Cardiac muscle cell (in vitro differentiated cells and primary cell): ENCODE measurements at regions not wholly inside any gene's neighbourhood (a gene's known extent, or its start where the extent isn't known, plus 50 kb on each side); places are given as distances from the start of the nearest gene placed in this dataset.

Experiments
- DNase-seq, 2 donors: peaks; one replicate each; pipeline versions ENCODE4 v3.0.0 to v3.0.0-alpha.2; 2010 to 2017; ENCODE audit warnings: low read depth in 1 of 2, low spot score in 1 of 2
- H3K27ac ChIP-seq: fragments of 200-600 bp; sonication (generic); 2 replicates; pipeline ENCODE4 v1.5.1; 2016
- H3K27me3 ChIP-seq: fragments of 200-600 bp; sonication (generic); 2 replicates; pipeline ENCODE4 v1.6.0; 2016; ENCODE audit warnings: control low read depth
- H3K36me3 ChIP-seq: fragments of 200-600 bp; sonication (generic); 2 replicates; pipeline ENCODE4 v1.5.1; 2016; ENCODE audit warnings: control low read depth
- H3K4me1 ChIP-seq: fragments of 200-600 bp; sonication (generic); 2 replicates; pipeline ENCODE4 v1.8.1; 2017; ENCODE audit warnings: low read depth, mild to moderate bottlenecking, mixed run types
- H3K4me3 ChIP-seq: fragments of 200-600 bp; sonication (generic); 2 replicates; pipeline ENCODE4 v1.5.1; 2016; ENCODE audit warnings: mild to moderate bottlenecking
- H3K9me3 ChIP-seq: fragments of 200-600 bp; sonication (generic); 2 replicates; pipeline ENCODE4 v1.5.1; 2017; ENCODE audit warnings: low read depth, mild to moderate bottlenecking, control low read depth
- CTCF ChIP-seq: IDR thresholded peaks from 2 replicates; pipeline ENCODE4 v1.5.1; 2012; ENCODE audit warnings: low read depth, mild to moderate bottlenecking, low read length

DNA sequence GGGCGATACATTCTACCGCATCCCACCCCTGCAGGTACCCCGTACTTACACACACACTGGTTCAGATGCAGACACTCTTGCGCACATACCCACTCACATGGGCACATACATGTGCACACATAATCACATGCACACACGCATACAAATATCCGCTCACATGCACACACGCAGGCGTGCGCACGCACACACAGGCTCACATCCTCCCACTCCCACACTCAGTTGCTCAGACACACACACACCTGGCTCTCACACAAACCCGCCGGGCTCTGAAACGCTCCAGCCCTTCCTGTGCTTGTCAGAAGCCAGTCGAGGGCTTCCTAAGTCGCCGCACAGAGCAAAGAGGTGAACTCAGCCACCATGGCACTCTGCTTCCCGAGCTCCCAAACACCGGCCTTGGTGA is 164.5 kb downstream of the CRYBB2 start:
- no peak overlapping the region for H3K4me3 ChIP-seq
- no peak overlapping the region for H3K27ac ChIP-seq
- no peaks in the 10 kb centered on the region for H3K36me3 ChIP-seq
- H3K27me3 ChIP-seq: no peaks in the 10 kb centered on the region
- no peaks in the 10 kb centered on the region for H3K9me3 ChIP-seq
- H3K4me1 ChIP-seq: peaks cover 3% of the 10 kb centered on the region
- no peak for DNase-seq
- no peak for TF ChIP-seq CTCF

GRCh38 chr22:25386538-25386884 is 167.1 kb downstream of the CRYBB2 start:
- Histone ChIP-seq H3K27ac (no peak overlapping the region), H3K4me1 (peaks cover 3% of the 10 kb centered on the region), H3K4me3 (no peak overlapping the region), H3K27me3 (no peaks in the 10 kb centered on the region), H3K9me3 (no peaks in the 10 kb centered on the region), H3K36me3 (no peaks in the 10 kb centered on the region)
- no peak for TF ChIP-seq CTCF
- DNase-seq: no peak

- no peak overlapping the region for H3K4me3 ChIP-seq
- H3K9me3 ChIP-seq: no peaks in the 10 kb centered on the region
- H3K27me3 ChIP-seq: no peaks in the 10 kb centered on the region
- peaks cover 3% of the 10 kb centered on the region for H3K4me1 ChIP-seq
- TF ChIP-seq CTCF: no peak
- no peak overlapping the region for H3K27ac ChIP-seq
- no peaks in the 10 kb centered on the region for H3K36me3 ChIP-seq
- no peak for DNase-seq
These were observed 169.0 kb downstream of the CRYBB2 start for GRCh38 chr22:25388415-25388814.

GRCh38 chr22:25388866-25389540 is 169.6 kb downstream of the CRYBB2 start:
- Histone ChIP-seq H3K4me3 (no peak overlapping the region), H3K27me3 (no peaks in the 10 kb centered on the region), H3K4me1 (peaks cover 3% of the 10 kb centered on the region), H3K9me3 (no peaks in the 10 kb centered on the region), H3K27ac (no peak overlapping the region), H3K36me3 (no peaks in the 10 kb centered on the region)
- no peak for TF ChIP-seq CTCF
- DNase-seq: no peak

GRCh38 chr22:25389541-25389919 is 170.1 kb downstream of the CRYBB2 start:
- no peak for TF ChIP-seq CTCF
- no peaks in the 10 kb centered on the region for H3K36me3 ChIP-seq
- H3K27ac ChIP-seq: no peak overlapping the region
- H3K9me3 ChIP-seq: no peaks in the 10 kb centered on the region
- peaks cover 3% of the 10 kb centered on the region for H3K4me1 ChIP-seq
- no peak for DNase-seq
- no peaks in the 10 kb centered on the region for H3K27me3 ChIP-seq
- no peak overlapping the region for H3K4me3 ChIP-seq
